ENCODE measurements at regions not wholly inside any gene's neighbourhood (a gene's known extent, or its start where the extent isn't known, plus 50 kb on each side); places are given as distances from the start of the nearest gene placed in this dataset.
"Not testable (repeated sequence)": the region's sequence is repeated elsewhere in the genome, so short reads cannot be mapped to it uniquely, and the experiment has no call there.

GRCh38 chr15:19988094-19988660 is 553.4 kb downstream of the GOLGA6L6 start:
- H3K27ac ChIP-seq, result no peak overlapping the region
- TF ChIP-seq, protein P1, sequence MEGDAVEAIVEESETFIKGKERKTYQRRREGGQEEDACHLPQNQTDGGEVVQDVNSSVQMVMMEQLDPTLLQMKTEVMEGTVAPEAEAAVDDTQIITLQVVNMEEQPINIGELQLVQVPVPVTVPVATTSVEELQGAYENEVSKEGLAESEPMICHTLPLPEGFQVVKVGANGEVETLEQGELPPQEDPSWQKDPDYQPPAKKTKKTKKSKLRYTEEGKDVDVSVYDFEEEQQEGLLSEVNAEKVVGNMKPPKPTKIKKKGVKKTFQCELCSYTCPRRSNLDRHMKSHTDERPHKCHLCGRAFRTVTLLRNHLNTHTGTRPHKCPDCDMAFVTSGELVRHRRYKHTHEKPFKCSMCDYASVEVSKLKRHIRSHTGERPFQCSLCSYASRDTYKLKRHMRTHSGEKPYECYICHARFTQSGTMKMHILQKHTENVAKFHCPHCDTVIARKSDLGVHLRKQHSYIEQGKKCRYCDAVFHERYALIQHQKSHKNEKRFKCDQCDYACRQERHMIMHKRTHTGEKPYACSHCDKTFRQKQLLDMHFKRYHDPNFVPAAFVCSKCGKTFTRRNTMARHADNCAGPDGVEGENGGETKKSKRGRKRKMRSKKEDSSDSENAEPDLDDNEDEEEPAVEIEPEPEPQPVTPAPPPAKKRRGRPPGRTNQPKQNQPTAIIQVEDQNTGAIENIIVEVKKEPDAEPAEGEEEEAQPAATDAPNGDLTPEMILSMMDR (IDR thresholded peaks at IDR 0.05), result no peak
- TF ChIP-seq ZFX (IDR thresholded peaks at IDR 0.05; ENCODE audit: borderline replicate concordance), result no peak

DNA sequence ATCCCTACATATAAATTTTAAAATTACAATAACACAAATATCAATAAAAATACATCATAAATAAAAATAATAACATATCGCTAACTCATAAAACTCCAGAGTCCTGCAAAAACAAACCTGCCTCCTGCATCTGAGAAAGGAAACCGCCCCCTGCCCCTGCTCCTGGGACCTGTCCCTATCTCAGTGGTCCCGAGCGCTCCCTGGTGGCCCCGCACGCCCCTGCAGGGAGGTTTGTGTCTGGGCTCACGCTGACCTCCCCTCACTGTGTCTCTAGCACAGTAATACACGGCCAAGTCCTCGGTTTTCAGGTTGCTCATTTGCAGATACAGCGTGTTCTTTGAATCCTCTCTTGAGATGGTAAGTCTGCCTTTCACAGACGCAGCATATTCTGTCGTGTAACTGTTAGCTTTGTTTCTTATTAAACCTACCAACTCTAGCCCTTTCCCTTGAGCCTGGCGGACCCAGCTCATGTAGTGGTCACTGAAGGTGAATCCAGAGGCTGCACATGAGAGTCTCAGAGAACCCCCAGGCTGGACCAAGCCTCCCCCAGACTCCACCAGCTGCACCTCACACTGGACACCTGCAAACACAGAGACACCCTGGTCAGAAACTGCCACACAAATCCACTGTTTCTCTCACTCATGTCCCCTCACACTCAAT is 554.1 kb downstream of the GOLGA6L6 start:
- no peak for TF ChIP-seq ZFX (IDR thresholded peaks at IDR 0.05; ENCODE audit: borderline replicate concordance)
- TF ChIP-seq, protein P1 (IDR thresholded peaks at IDR 0.05), result peak; percentile 83
- H3K27ac ChIP-seq, result no peak overlapping the region

DNA sequence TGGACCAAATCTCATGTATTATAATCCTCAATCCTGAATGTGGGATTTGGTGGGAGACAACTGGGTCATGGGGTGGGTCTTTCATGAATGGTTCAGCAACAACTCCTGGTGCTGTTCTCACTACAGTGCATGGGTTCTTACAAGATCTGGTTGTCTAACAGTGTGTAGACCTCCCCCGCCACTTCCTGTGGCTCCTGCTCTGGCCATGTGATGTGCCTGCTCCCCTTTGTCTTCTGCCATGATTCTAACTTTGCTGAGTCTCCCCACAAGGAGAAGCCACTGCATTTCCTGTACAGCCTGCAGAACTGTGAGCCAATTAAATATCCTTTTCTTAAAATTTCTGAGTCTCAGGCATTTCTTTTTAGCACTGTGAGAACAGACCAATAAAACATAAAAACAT is 557.5 kb downstream of the GOLGA6L6 start:
- TF ChIP-seq, protein P1 (IDR thresholded peaks at IDR 0.05), result no peak
- no peak for TF ChIP-seq ZFX (IDR thresholded peaks at IDR 0.05; ENCODE audit: borderline replicate concordance)
- no peak overlapping the region for H3K27ac ChIP-seq

DNA sequence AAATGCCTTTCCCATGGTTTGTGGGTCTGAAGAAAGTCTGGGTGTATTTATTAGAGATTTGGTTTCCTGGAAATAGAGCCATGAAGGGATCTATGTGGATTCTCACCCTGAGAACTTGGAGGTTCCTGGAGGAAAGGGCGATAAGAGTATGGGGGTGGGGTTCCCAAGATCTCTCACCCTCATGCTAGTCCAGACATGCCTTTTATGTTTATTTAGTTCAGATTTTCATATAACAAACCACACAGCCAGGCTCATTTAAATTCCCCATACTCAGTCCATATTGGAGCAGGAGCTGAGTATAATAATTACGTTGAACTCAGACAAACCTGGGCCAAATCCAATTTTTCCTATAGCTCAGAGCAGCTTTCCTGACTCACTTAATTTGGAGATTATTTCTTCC is 566.6 kb downstream of the GOLGA6L6 start:
- no peak overlapping the region for H3K27ac ChIP-seq
- no peak for TF ChIP-seq ZFX (IDR thresholded peaks at IDR 0.05; ENCODE audit: borderline replicate concordance)
- TF ChIP-seq, protein P1 (IDR thresholded peaks at IDR 0.05), result no peak

GRCh38 chr15:19973718-19974117 is 567.9 kb downstream of the GOLGA6L6 start:
- TF ChIP-seq ZFX (IDR thresholded peaks at IDR 0.05; ENCODE audit: borderline replicate concordance), result no peak
- TF ChIP-seq, protein P1 (IDR thresholded peaks at IDR 0.05), result peak; percentile 85

DNA sequence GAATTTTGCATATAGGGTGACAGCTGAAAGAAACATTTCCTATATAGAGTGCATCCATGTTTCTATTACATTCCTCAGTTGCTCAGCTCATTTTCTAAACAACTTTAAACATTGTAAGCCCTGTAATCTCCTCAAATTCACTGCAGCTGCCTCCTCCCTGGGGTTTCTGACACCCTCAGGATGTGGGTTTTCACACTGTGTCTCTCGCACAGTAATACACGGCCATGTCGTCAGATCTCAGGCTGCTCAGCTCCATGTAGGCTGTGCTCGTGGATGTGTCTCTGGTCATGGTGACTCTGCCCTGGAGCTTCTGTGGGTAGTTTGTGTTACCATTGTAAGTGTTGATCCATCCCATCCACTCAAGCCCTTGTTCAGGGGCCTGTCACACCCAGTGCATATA is 569.0 kb downstream of the GOLGA6L6 start:
- H3K27ac ChIP-seq, result not testable (repeated sequence)

More at GRCh38 chr15:19973718-19974117, 567.9 kb downstream of the GOLGA6L6 start:
- no peak overlapping the region for H3K27ac ChIP-seq

- not testable (repeated sequence) for H3K27ac ChIP-seq
Measured at GRCh38 chr15:19965574-19965973, 576.0 kb downstream of the GOLGA6L6 start.

- not testable (repeated sequence) for H3K27ac ChIP-seq
Measured at GRCh38 chr15:19964480-19964879, 577.1 kb downstream of the GOLGA6L6 start.

DNA sequence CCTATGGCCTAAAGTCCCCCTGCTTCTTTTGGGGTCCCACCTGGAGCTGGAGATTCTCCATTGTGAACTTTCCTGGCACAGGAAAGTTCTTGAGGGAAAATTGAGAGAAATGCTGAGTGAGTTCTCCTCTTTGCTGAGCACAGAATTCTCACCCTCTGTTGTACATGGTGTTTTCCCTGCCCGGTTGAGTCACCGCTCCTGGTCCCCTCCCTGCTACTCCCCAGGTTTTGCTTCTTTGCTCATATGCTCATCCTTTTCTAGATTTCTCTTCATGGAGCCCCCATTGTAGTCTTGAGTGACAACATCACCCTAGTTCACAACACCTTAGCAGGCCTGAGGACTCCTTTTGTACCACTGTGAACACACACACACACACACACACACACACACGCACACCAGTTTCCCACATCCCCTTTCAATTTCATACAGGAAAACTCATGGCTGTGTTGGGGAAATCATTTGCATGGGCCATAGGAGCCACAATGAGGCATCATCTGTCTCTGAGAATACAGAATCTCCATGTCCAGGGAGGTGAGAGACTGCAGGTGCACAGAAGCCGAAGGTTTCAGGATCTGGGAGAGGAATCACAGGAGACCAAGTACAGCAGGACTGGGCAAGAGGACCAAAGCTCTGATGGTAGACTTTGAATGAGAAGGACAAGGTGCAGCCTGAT is 585.3 kb downstream of the GOLGA6L6 start:
- no peak overlapping the region for H3K27ac ChIP-seq
- TF ChIP-seq, protein P1 (IDR thresholded peaks at IDR 0.05), result no peak
- no peak for TF ChIP-seq ZFX (IDR thresholded peaks at IDR 0.05; ENCODE audit: borderline replicate concordance)

All from 22Rv1 (cell line).